ENCODE measurements at regions not wholly inside any gene's neighbourhood (a gene's known extent, or its start where the extent isn't known, plus 50 kb on each side); places are given as distances from the start of the nearest gene placed in this dataset.

DNA sequence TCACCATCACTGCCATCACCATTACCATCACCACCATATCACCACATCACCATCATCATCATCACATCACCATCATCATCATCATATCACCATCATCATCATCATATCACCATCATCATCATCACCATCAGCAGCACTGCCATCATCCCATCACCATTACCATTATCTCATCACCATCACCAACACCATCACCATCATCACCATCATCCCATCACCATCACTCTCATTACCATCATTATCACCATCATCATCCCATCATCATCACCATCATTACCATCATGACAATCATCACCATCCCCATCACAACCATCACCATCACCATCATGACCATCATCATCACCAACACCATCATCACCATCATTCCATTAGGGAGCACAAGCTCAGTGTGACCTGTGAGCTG, 318.0 kb downstream of the ADGRD1 start:
- TF ChIP-seq POLR2A (IDR thresholded peaks at IDR 0.05; ENCODE audit: low read depth, low read length) (no peak), TAF1 (IDR thresholded peaks at IDR 0.05; ENCODE audit: low read depth, low read length) (no peak), POLR2AphosphoS5 (IDR thresholded peaks at IDR 0.05; ENCODE audit: low read depth, low read length) (no peak)

Measured in GM12891 (cell line).